GM21390 (cell line): ENCODE measurements at regions not wholly inside any gene's neighbourhood (a gene's known extent, or its start where the extent isn't known, plus 50 kb on each side); places are given as distances from the start of the nearest gene placed in this dataset.

ENCODE experiments used
- ATAC-seq: cut with Tn5 transposase; IDR thresholded peaks from one replicate; pipeline ENCODE4 v1.9.1; 2021; ENCODE audit not compliant: unreplicated experiment

- no peak for ATAC-seq
Observed at GRCh38 chr18:61057443-61057842, 275.8 kb upstream of the CDH20 start.

GRCh38 chr18:61062258-61062657 is 271.0 kb upstream of the CDH20 start:
- no peak for ATAC-seq

- ATAC-seq: no peak
Observed at GRCh38 chr18:61064911-61065310, 268.3 kb upstream of the CDH20 start.

- no peak for ATAC-seq
Observed at GRCh38 chr18:61076986-61077385, 256.2 kb upstream of the CDH20 start.

- ATAC-seq: no peak
Observed at GRCh38 chr18:61079714-61080113, 253.5 kb upstream of the CDH20 start.

GRCh38 chr18:61080954-61081528 is 252.2 kb upstream of the CDH20 start:
- no peak for ATAC-seq

GRCh38 chr18:61082976-61083630 is 250.1 kb upstream of the CDH20 start:
- no peak for ATAC-seq

- no peak for ATAC-seq
Observed at GRCh38 chr18:61085036-61085435, 248.2 kb upstream of the CDH20 start.

- ATAC-seq: no peak
Observed at GRCh38 chr18:61085761-61086160, 247.5 kb upstream of the CDH20 start.

GRCh38 chr18:61086657-61087056 is 246.6 kb upstream of the CDH20 start:
- ATAC-seq: no peak

GRCh38 chr18:61091379-61091778 is 241.9 kb upstream of the CDH20 start:
- ATAC-seq: no peak

- ATAC-seq: no peak
Observed at GRCh38 chr18:61093965-61094364, 239.3 kb upstream of the CDH20 start.

GRCh38 chr18:61096226-61096625 is 237.0 kb upstream of the CDH20 start:
- no peak for ATAC-seq

- no peak for ATAC-seq
Observed at GRCh38 chr18:61107113-61107512, 226.1 kb upstream of the CDH20 start.

- ATAC-seq: no peak
Observed at GRCh38 chr18:61108706-61109105, 224.5 kb upstream of the CDH20 start.

GRCh38 chr18:61123309-61123708 is 209.9 kb upstream of the CDH20 start:
- no peak for ATAC-seq

GRCh38 chr18:61127714-61128467 is 205.3 kb upstream of the CDH20 start:
- no peak for ATAC-seq

GRCh38 chr18:61129001-61129400 is 204.2 kb upstream of the CDH20 start:
- no peak for ATAC-seq

- no peak for ATAC-seq
Observed at GRCh38 chr18:61132031-61132430, 201.2 kb upstream of the CDH20 start.

- no peak for ATAC-seq
Observed at GRCh38 chr18:61133783-61134182, 199.4 kb upstream of the CDH20 start.

- no peak for ATAC-seq
Observed at GRCh38 chr18:61136711-61137251, 196.4 kb upstream of the CDH20 start.

GRCh38 chr18:61141691-61142090 is 191.5 kb upstream of the CDH20 start:
- no peak for ATAC-seq
